ENCODE measurements at regions not wholly inside any gene's neighbourhood (a gene's known extent, or its start where the extent isn't known, plus 50 kb on each side); places are given as distances from the start of the nearest gene placed in this dataset.

DNA sequence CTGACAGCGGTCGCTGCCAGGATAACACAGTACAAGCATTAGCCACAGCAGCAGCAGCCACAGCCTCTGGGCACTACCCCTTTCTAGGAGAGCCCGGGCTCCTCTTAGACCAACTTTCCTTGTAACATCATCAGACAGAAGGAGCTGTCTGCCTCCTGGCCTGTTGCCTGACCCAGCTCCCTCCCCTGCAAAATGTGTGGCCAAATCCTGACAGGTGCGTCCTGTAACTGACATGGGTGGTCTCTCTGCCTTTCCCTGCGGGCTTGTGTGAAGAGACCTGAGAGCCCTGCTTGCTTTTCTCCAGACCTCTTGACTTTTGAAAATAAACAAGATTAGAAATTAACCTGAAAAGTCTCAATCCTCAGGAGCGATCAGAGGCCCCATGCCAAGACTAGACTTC lies 824.9 kb downstream of the RAPGEF2 start (continued):
- TF ChIP-seq, protein P1, sequence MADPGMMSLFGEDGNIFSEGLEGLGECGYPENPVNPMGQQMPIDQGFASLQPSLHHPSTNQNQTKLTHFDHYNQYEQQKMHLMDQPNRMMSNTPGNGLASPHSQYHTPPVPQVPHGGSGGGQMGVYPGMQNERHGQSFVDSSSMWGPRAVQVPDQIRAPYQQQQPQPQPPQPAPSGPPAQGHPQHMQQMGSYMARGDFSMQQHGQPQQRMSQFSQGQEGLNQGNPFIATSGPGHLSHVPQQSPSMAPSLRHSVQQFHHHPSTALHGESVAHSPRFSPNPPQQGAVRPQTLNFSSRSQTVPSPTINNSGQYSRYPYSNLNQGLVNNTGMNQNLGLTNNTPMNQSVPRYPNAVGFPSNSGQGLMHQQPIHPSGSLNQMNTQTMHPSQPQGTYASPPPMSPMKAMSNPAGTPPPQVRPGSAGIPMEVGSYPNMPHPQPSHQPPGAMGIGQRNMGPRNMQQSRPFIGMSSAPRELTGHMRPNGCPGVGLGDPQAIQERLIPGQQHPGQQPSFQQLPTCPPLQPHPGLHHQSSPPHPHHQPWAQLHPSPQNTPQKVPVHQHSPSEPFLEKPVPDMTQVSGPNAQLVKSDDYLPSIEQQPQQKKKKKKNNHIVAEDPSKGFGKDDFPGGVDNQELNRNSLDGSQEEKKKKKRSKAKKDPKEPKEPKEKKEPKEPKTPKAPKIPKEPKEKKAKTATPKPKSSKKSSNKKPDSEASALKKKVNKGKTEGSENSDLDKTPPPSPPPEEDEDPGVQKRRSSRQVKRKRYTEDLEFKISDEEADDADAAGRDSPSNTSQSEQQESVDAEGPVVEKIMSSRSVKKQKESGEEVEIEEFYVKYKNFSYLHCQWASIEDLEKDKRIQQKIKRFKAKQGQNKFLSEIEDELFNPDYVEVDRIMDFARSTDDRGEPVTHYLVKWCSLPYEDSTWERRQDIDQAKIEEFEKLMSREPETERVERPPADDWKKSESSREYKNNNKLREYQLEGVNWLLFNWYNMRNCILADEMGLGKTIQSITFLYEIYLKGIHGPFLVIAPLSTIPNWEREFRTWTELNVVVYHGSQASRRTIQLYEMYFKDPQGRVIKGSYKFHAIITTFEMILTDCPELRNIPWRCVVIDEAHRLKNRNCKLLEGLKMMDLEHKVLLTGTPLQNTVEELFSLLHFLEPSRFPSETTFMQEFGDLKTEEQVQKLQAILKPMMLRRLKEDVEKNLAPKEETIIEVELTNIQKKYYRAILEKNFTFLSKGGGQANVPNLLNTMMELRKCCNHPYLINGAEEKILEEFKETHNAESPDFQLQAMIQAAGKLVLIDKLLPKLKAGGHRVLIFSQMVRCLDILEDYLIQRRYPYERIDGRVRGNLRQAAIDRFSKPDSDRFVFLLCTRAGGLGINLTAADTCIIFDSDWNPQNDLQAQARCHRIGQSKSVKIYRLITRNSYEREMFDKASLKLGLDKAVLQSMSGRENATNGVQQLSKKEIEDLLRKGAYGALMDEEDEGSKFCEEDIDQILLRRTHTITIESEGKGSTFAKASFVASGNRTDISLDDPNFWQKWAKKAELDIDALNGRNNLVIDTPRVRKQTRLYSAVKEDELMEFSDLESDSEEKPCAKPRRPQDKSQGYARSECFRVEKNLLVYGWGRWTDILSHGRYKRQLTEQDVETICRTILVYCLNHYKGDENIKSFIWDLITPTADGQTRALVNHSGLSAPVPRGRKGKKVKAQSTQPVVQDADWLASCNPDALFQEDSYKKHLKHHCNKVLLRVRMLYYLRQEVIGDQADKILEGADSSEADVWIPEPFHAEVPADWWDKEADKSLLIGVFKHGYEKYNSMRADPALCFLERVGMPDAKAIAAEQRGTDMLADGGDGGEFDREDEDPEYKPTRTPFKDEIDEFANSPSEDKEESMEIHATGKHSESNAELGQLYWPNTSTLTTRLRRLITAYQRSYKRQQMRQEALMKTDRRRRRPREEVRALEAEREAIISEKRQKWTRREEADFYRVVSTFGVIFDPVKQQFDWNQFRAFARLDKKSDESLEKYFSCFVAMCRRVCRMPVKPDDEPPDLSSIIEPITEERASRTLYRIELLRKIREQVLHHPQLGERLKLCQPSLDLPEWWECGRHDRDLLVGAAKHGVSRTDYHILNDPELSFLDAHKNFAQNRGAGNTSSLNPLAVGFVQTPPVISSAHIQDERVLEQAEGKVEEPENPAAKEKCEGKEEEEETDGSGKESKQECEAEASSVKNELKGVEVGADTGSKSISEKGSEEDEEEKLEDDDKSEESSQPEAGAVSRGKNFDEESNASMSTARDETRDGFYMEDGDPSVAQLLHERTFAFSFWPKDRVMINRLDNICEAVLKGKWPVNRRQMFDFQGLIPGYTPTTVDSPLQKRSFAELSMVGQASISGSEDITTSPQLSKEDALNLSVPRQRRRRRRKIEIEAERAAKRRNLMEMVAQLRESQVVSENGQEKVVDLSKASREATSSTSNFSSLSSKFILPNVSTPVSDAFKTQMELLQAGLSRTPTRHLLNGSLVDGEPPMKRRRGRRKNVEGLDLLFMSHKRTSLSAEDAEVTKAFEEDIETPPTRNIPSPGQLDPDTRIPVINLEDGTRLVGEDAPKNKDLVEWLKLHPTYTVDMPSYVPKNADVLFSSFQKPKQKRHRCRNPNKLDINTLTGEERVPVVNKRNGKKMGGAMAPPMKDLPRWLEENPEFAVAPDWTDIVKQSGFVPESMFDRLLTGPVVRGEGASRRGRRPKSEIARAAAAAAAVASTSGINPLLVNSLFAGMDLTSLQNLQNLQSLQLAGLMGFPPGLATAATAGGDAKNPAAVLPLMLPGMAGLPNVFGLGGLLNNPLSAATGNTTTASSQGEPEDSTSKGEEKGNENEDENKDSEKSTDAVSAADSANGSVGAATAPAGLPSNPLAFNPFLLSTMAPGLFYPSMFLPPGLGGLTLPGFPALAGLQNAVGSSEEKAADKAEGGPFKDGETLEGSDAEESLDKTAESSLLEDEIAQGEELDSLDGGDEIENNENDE (IDR thresholded peaks at IDR 0.05; ENCODE audit: insufficient replicate concordance, low read length) = no peak
- no peak for TF ChIP-seq SP4 (IDR thresholded peaks at IDR 0.05; ENCODE audit: low read length)
- no peak for TF ChIP-seq ZNF274 (IDR thresholded peaks at IDR 0.05; ENCODE audit: borderline replicate concordance, extremely low read depth, low read length)
- TF ChIP-seq SP2 (IDR thresholded peaks at IDR 0.05; ENCODE audit: low read length) = no peak
- TF ChIP-seq, protein P2, sequence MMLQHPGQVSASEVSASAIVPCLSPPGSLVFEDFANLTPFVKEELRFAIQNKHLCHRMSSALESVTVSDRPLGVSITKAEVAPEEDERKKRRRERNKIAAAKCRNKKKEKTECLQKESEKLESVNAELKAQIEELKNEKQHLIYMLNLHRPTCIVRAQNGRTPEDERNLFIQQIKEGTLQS (IDR thresholded peaks at IDR 0.05; ENCODE audit: insufficient read depth, low read depth, low read length) = no peak
- TF ChIP-seq SIN3A (conservative IDR thresholded peaks at IDR 0.05 in 1 of 2, IDR thresholded peaks at IDR 0.05 in 1 of 2; ENCODE audit: low read depth in 1 of 2, low read length in 2 of 2) = no peak
- TF ChIP-seq PHF8 (conservative IDR thresholded peaks at IDR 0.05; ENCODE audit: low read depth, low read length) = no peak
- TF ChIP-seq CHD2 (IDR thresholded peaks at IDR 0.05; ENCODE audit: low read length) = no peak

Data from H1 (cell line).